H1 (cell line): ENCODE measurements at regions not wholly inside any gene's neighbourhood (a gene's known extent, or its start where the extent isn't known, plus 50 kb on each side); places are given as distances from the start of the nearest gene placed in this dataset.

Experiments used
- CTCF ChIA-PET: fragments of 300-600 bp; sonication (Branson Sonifier 250); formaldehyde crosslinking; loops from one replicate; lab custom pipeline; 2021; ENCODE audit not compliant: partially characterized antibody; lab: Charles Lee
- POLR2A ChIA-PET: fragments of 300-600 bp; sonication (Branson Sonifier 250); formaldehyde crosslinking; loops from one replicate; lab custom pipeline; 2021; ENCODE audit warnings: inconsistent platforms; ENCODE audit not compliant: partially characterized antibody; lab: Charles Lee
- DNase-seq, 2 experiments: peaks; one replicate each; pipeline versions ENCODE4 v3.0.0 to v3.0.0-alpha.2; 2010 to 2022; ENCODE audit warnings: low spot score in 2 of 2, low read depth in 1 of 2, mixed read lengths in 1 of 2
- FAIRE-seq: peaks from 2 replicates; lab custom pipeline; 2011; peaks lifted over from hg19 to GRCh38; lab: Jason Lieb, UNC
- H2AFZ ChIP-seq: 2 replicates; pipeline ENCODE4 v1.8.1; 2012; ENCODE audit warnings: low read length, inconsistent platforms
- H2AK5ac ChIP-seq: 2 replicates; pipeline ENCODE4 v1.6.1; 2013; ENCODE audit warnings: low read depth, low read length
- H2BK120ac ChIP-seq: replicated peaks from 2 replicates; pipeline ENCODE3; 2013; ENCODE audit warnings: low read depth, low read length, inconsistent platforms
- H2BK12ac ChIP-seq: 2 replicates; pipeline ENCODE4 v1.6.1; 2013; ENCODE audit warnings: low read depth, low read length
- H2BK15ac ChIP-seq: 2 replicates; pipeline ENCODE4 v1.6.1; 2013; ENCODE audit warnings: low read length
- H2BK20ac ChIP-seq: 2 replicates; pipeline ENCODE4 v1.6.1; 2013; ENCODE audit warnings: low read length
- H2BK5ac ChIP-seq: 2 replicates; pipeline ENCODE4 v1.6.1; 2013; ENCODE audit warnings: low read depth, low read length
- H3K14ac ChIP-seq: 2 replicates; pipeline ENCODE4 v1.6.1; 2013; ENCODE audit warnings: inconsistent platforms; ENCODE audit not compliant: insufficient read length
- H3K18ac ChIP-seq: 2 replicates; pipeline ENCODE4 v1.6.1; 2013; ENCODE audit warnings: low read length; ENCODE audit errors: extremely low read depth
- H3K23ac ChIP-seq: 2 replicates; pipeline ENCODE4 v1.6.1; 2013; ENCODE audit warnings: inconsistent platforms; ENCODE audit not compliant: insufficient read length
- H3K23me2 ChIP-seq: 2 replicates; pipeline ENCODE4 v1.6.1; 2013; ENCODE audit warnings: low read depth, low read length
- H3K27ac ChIP-seq: 2 replicates; pipeline ENCODE4 v1.6.1; 2011; ENCODE audit warnings: low read depth, low read length, inconsistent platforms
- H3K27me3 ChIP-seq, 4 experiments: replicated peaks in 1 of 4; 1 replicate in 1 of 4; 2 replicates in 3 of 4; pipeline versions ENCODE4 v1.6.1 to v1.8.1; 2011 to 2013; ENCODE audit warnings: low read length in 3 of 4, mild to moderate bottlenecking in 3 of 4, inconsistent platforms in 2 of 4, mixed read lengths in 2 of 4, moderate library complexity in 1 of 4; ENCODE audit not compliant: control insufficient read depth in 3 of 4, insufficient read depth in 3 of 4; ENCODE audit errors: extremely low read depth in 1 of 4
- H3K36me3 ChIP-seq, 4 experiments: 2 replicates each; pipeline versions ENCODE4 v1.6.1 to v1.8.1; 2011 to 2013; ENCODE audit warnings: mild to moderate bottlenecking in 4 of 4, low read length in 3 of 4, moderate library complexity in 2 of 4, control low read depth in 1 of 4, inconsistent platforms in 1 of 4; ENCODE audit not compliant: insufficient read depth in 4 of 4, control insufficient read depth in 2 of 4
- H3K4ac ChIP-seq: replicated peaks from 2 replicates; pipeline ENCODE3; 2013; ENCODE audit warnings: low read length, low read depth, mixed read lengths, inconsistent platforms; ENCODE audit not compliant: insufficient read length
- H3K4me1 ChIP-seq, 4 experiments: replicated peaks in 1 of 4; 1 replicate in 1 of 4; 2 replicates in 3 of 4; pipeline versions ENCODE4 v1.6.1 to v1.8.1; 2011 to 2013; ENCODE audit warnings: low read length in 3 of 4, inconsistent platforms in 2 of 4, mixed read lengths in 1 of 4; ENCODE audit not compliant: insufficient read depth in 4 of 4, control insufficient read depth in 3 of 4
- H3K4me2 ChIP-seq, 2 experiments: 2 replicates each; pipeline versions ENCODE4 v1.6.1 to v1.8.1; 2011 to 2013; ENCODE audit warnings: low read depth in 2 of 2, low read length in 2 of 2, control low read depth in 1 of 2, inconsistent platforms in 1 of 2, mild to moderate bottlenecking in 1 of 2; ENCODE audit not compliant: insufficient read depth in 1 of 2
- H3K4me3 ChIP-seq, 4 experiments: fragments of 200-600, 300-600 bp in 1 of 4; sonication (generic), shearing (Covaris generic), sonication (Bioruptor Twin) in 1 of 4; 2 replicates each; pipeline versions ENCODE4 v1.5.1 to v1.8.1; 2011 to 2016; ENCODE audit warnings: low read length in 4 of 4, low read depth in 3 of 4, control low read depth in 2 of 4, inconsistent platforms in 2 of 4, mild to moderate bottlenecking in 2 of 4, mixed read lengths in 1 of 4, moderate library complexity in 1 of 4; ENCODE audit not compliant: insufficient read depth in 2 of 4; ENCODE audit errors: extremely low read depth in 1 of 4
- H3K56ac ChIP-seq: replicated peaks from 2 replicates; pipeline ENCODE3; 2013; ENCODE audit warnings: low read depth, mild to moderate bottlenecking, mixed read lengths, low read length, inconsistent platforms; ENCODE audit not compliant: insufficient read length
- H3K79me1 ChIP-seq: 2 replicates; pipeline ENCODE4 v1.6.1; 2013; ENCODE audit warnings: low read depth, low read length, control low read depth
- H3K79me2 ChIP-seq, 2 experiments: 2 replicates each; pipeline versions ENCODE4 v1.6.1 to v1.8.1; 2012 to 2013; ENCODE audit warnings: low read length in 2 of 2, mild to moderate bottlenecking in 2 of 2, inconsistent platforms in 1 of 2; ENCODE audit not compliant: insufficient read depth in 2 of 2, control insufficient read depth in 1 of 2
- H3K9ac ChIP-seq, 4 experiments: replicated peaks in 1 of 4; 1 replicate in 1 of 4; 2 replicates in 3 of 4; pipeline versions ENCODE4 v1.6.1 to v1.8.1; 2011 to 2013; ENCODE audit warnings: low read depth in 3 of 4, low read length in 3 of 4, control low read depth in 2 of 4, mild to moderate bottlenecking in 2 of 4, moderate library complexity in 2 of 4, inconsistent platforms in 1 of 4; ENCODE audit errors: extremely low read depth in 1 of 4
- H3K9me3 ChIP-seq, 2 experiments: 2 replicates each; pipeline versions ENCODE4 v1.6.1 to v1.8.1; 2012 to 2013; ENCODE audit warnings: mild to moderate bottlenecking in 2 of 2, moderate library complexity in 2 of 2, control low read depth in 1 of 2, inconsistent platforms in 1 of 2, low read depth in 1 of 2, low read length in 1 of 2, mixed read lengths in 1 of 2; ENCODE audit not compliant: insufficient read depth in 2 of 2
- H4K20me1 ChIP-seq, 2 experiments: replicated peaks in 1 of 2; 2 replicates each; pipeline versions ENCODE3 to v1.8.1; 2011 to 2013; ENCODE audit warnings: inconsistent platforms in 2 of 2, low read length in 2 of 2, mild to moderate bottlenecking in 1 of 2; ENCODE audit not compliant: insufficient read depth in 2 of 2, control insufficient read depth in 1 of 2
- H4K5ac ChIP-seq: 2 replicates; pipeline ENCODE4 v1.6.1; 2013; ENCODE audit warnings: low read length, low read depth, mixed read lengths, inconsistent platforms; ENCODE audit not compliant: insufficient read length
- H4K8ac ChIP-seq: 2 replicates; pipeline ENCODE4 v1.8.0; 2013; ENCODE audit warnings: mild to moderate bottlenecking, moderate library complexity, low read length, inconsistent platforms; ENCODE audit not compliant: insufficient read depth; ENCODE audit errors: extremely low read depth
- H4K91ac ChIP-seq: replicated peaks from 2 replicates; pipeline ENCODE3; 2013; ENCODE audit warnings: low read length, mixed read lengths, inconsistent platforms; ENCODE audit not compliant: insufficient read length
- RXRA ChIP-seq: IDR thresholded peaks from 2 replicates; pipeline ENCODE4 v1.6.1; 2011; ENCODE audit warnings: low read depth, mild to moderate bottlenecking, low read length, moderate library complexity; ENCODE audit not compliant: insufficient read depth
- WGBS, 2 experiments: shearing (Covaris generic) in 1 of 2; methylation state at CpG; one replicate each; pipeline versions ENCODE4 v1.1.6 to v1.1.7; 2013 to 2015; ENCODE audit warnings: low lambda C conversion rate in 2 of 2, mixed read lengths in 2 of 2, inconsistent platforms in 1 of 2, low coverage in 1 of 2, missing lambda C conversion rate in 1 of 2; ENCODE audit not compliant: insufficient replicate concordance in 2 of 2, insufficient coverage in 1 of 2, insufficient read length in 1 of 2; ENCODE audit errors: extremely low coverage in 1 of 2, missing lambda C conversion rate in 1 of 2; 5-methylcytosine and 5-hydroxymethylcytosine counted together
- TF ChIP-seq, protein P1 (sequence below): IDR thresholded peaks from 2 replicates; pipeline ENCODE4 v1.6.1; 2012; ENCODE audit warnings: inconsistent platforms
- TF ChIP-seq, protein P2 (sequence below): IDR thresholded peaks from 2 replicates; pipeline ENCODE4 v1.6.1; 2012; ENCODE audit warnings: low read length, inconsistent platforms

DNA sequence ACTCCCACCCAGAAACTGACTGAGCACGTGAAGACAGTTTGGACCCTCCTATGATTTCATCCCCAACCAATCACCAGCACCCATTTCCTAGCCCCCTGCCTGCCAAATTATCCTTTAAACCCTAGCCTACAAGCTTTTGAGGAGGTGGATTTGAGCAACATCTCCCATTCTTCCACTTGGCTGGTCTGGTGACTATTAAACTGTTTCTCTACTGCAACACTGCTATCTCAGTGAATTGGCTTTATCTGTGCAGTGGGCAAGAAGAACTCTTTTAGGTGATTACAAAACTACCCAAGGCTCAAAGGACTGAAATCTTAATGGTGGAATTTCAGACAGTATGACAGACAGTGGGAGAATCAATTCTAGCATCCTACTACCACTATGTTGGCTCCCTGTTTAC, 57.6 kb downstream of the FOXB1 start:
- no peak overlapping the region for H2AFZ ChIP-seq
- ChIA-PET CTCF (no interaction called here), POLR2A (no interaction called here)
- DNase-seq (no peak), FAIRE-seq (no peak)
- H4K91ac ChIP-seq, result no peak overlapping the region
- TF ChIP-seq, protein P1, sequence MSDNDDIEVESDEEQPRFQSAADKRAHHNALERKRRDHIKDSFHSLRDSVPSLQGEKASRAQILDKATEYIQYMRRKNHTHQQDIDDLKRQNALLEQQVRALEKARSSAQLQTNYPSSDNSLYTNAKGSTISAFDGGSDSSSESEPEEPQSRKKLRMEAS, result no peak
- TF ChIP-seq, protein P2, sequence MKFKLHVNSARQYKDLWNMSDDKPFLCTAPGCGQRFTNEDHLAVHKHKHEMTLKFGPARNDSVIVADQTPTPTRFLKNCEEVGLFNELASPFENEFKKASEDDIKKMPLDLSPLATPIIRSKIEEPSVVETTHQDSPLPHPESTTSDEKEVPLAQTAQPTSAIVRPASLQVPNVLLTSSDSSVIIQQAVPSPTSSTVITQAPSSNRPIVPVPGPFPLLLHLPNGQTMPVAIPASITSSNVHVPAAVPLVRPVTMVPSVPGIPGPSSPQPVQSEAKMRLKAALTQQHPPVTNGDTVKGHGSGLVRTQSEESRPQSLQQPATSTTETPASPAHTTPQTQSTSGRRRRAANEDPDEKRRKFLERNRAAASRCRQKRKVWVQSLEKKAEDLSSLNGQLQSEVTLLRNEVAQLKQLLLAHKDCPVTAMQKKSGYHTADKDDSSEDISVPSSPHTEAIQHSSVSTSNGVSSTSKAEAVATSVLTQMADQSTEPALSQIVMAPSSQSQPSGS, result no peak
- no peak for TF ChIP-seq RXRA
- H3K4ac ChIP-seq, result no peak overlapping the region
- no peak overlapping the region for H3K27ac ChIP-seq
- H4K8ac ChIP-seq, result no peak overlapping the region
- H2AK5ac ChIP-seq, result no peak overlapping the region
- H3K27me3 ChIP-seq, result no peaks in the 10 kb centered on the region
- H3K4me2 ChIP-seq, result no peak overlapping the region
- H4K5ac ChIP-seq, result no peak overlapping the region
- H3K4me1 ChIP-seq, result no peaks in the 10 kb centered on the region
- H2BK120ac ChIP-seq, result no peak overlapping the region
- peaks cover 10% of the 10 kb centered on the region in 2 experiments; a peak in 2 of 4 replicates for H3K9me3 ChIP-seq
- 100% methylated on average over 1 of the region's 1 CpG; no CpG with 5 or more reads in 1 of the 2 experiments for WGBS, 2 experiments
- no peaks in the 10 kb centered on the region for H3K79me2 ChIP-seq
- H3K18ac ChIP-seq, result no peak overlapping the region
- H2BK20ac ChIP-seq, result no peak overlapping the region
- H4K20me1 ChIP-seq, result no peaks in the 10 kb centered on the region
- no peak overlapping the region for H3K14ac ChIP-seq
- H2BK12ac ChIP-seq, result no peak overlapping the region
- no peak overlapping the region for H2BK5ac ChIP-seq
- no peak overlapping the region for H3K56ac ChIP-seq
- no peaks in the 10 kb centered on the region for H3K23me2 ChIP-seq
- H3K9ac ChIP-seq, result no peak overlapping the region
- H3K23ac ChIP-seq, result no peak overlapping the region
- H3K36me3 ChIP-seq, result no peaks in the 10 kb centered on the region
- no peak overlapping the region for H3K4me3 ChIP-seq
- no peak overlapping the region for H2BK15ac ChIP-seq
- H3K79me1 ChIP-seq, result no peaks in the 10 kb centered on the region
